WERI-Rb-1 (cell line): ENCODE measurements at regions not wholly inside any gene's neighbourhood (a gene's known extent, or its start where the extent isn't known, plus 50 kb on each side); places are given as distances from the start of the nearest gene placed in this dataset.
"Not testable (repeated sequence)": the region's sequence is repeated elsewhere in the genome, so short reads cannot be mapped to it uniquely, and the experiment has no call there.

Experiments used
- DNase-seq: peaks from one replicate; pipeline ENCODE4 v3.0.0-alpha.2; 2020
- H3K27ac ChIP-seq: fragments of 250-450 bp; sonication (Bioruptor Pico); 2 replicates; pipeline ENCODE4 v1.5.1; 2020; ENCODE audit warnings: mild to moderate bottlenecking, moderate library complexity
- H3K27me3 ChIP-seq: fragments of 250-450 bp; sonication (Bioruptor Pico); 2 replicates; pipeline ENCODE4 v1.5.1; 2021; ENCODE audit warnings: mild to moderate bottlenecking, low read depth, moderate library complexity; ENCODE audit not compliant: insufficient read depth, severe bottlenecking
- H3K36me3 ChIP-seq: fragments of 250-450 bp; sonication (Bioruptor Pico); 2 replicates; pipeline ENCODE4 v1.5.1; 2020; ENCODE audit warnings: mild to moderate bottlenecking, moderate library complexity
- H3K4me3 ChIP-seq: 2 replicates; pipeline ENCODE4 v1.5.1; 2011; ENCODE audit warnings: low read depth, mild to moderate bottlenecking, control low read depth, low read length
- H3K9me3 ChIP-seq: fragments of 250-450 bp; sonication (Bioruptor Pico); 2 replicates; pipeline ENCODE4 v1.5.1; 2021; ENCODE audit warnings: mild to moderate bottlenecking, moderate library complexity; ENCODE audit not compliant: severe bottlenecking
- TF ChIP-seq, protein P1 (sequence below): IDR thresholded peaks from 2 replicates; pipeline ENCODE4 v1.5.1; 2011; ENCODE audit warnings: low read depth, mild to moderate bottlenecking, control low read depth, inconsistent platforms, low read length

DNA sequence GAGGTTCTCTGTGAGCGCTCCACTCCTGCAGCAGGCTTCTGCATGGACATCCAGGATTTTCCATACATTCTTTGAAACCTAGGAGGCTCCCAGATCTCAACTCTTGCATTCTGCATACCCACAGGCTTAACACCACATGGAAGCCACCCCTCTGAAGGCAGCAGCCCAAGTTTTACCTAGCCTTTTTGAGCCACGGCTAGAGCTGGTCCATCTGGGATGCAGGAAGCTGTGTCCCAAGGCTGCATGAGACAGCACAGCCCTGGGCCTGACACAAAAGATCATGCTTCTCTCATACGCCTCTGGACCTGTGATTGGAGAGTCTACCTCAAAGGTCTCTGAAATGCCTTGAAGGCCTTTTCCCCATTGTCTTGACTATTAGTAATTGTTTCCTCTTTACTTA is 53.6 kb upstream of the RPRM start:
- no peaks in the 10 kb centered on the region for H3K36me3 ChIP-seq
- H3K27me3 ChIP-seq, result no peaks in the 10 kb centered on the region
- no peaks in the 10 kb centered on the region for H3K9me3 ChIP-seq
- TF ChIP-seq, protein P1, sequence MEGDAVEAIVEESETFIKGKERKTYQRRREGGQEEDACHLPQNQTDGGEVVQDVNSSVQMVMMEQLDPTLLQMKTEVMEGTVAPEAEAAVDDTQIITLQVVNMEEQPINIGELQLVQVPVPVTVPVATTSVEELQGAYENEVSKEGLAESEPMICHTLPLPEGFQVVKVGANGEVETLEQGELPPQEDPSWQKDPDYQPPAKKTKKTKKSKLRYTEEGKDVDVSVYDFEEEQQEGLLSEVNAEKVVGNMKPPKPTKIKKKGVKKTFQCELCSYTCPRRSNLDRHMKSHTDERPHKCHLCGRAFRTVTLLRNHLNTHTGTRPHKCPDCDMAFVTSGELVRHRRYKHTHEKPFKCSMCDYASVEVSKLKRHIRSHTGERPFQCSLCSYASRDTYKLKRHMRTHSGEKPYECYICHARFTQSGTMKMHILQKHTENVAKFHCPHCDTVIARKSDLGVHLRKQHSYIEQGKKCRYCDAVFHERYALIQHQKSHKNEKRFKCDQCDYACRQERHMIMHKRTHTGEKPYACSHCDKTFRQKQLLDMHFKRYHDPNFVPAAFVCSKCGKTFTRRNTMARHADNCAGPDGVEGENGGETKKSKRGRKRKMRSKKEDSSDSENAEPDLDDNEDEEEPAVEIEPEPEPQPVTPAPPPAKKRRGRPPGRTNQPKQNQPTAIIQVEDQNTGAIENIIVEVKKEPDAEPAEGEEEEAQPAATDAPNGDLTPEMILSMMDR, result no peak
- no peak overlapping the region for H3K27ac ChIP-seq
- DNase-seq, result no peak
- H3K4me3 ChIP-seq, result no peak overlapping the region

GRCh38 chr2:153533803-153534202 is 55.2 kb upstream of the RPRM start:
- not testable (repeated sequence) for H3K9me3 ChIP-seq, H3K4me3 ChIP-seq, DNase-seq, H3K36me3 ChIP-seq, H3K27me3 ChIP-seq, H3K27ac ChIP-seq

DNA sequence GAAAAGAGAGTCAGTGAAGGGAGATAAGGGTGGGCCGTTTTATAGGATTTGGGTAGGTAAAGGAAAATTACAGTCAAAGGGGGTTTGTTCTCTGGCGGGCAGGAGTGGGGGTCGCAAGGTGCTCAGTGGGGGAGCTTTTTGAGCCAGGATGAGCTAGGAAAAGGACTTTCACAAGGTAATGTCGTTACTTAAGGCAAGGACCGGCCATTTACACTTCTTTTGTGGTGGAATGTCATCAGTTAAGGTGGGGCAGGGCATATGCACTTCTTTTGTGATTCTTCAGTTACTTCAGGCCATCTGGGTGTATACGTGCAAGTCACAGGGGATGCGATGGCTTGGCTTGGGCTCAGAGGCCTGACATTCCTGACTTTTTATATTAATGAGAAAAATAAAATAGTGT is 56.0 kb upstream of the RPRM start:
- H3K36me3 ChIP-seq, DNase-seq, H3K27ac ChIP-seq, H3K9me3 ChIP-seq, H3K27me3 ChIP-seq, H3K4me3 ChIP-seq: not testable (repeated sequence)

DNA sequence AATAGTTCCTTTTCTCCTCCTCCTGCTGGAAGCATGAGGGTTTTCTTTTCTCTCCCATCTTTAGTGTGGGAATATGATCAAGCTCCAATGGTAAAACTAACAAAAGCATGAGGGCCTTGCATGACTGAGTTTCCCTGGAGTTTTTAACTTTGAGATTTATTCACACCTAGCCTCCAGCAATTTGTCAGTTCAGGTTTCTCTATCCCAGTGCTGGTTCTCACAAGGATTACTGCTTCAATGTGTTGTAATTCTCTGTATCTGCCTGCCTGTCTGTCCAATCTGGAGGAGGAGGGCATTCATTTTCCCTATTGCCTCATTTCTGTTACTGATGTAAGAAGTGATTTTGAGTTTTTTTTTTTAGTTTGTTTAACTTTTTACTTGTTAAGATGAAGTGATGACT is 57.6 kb upstream of the RPRM start:
- Histone ChIP-seq H3K27me3 (no peaks in the 10 kb centered on the region), H3K27ac (no peak overlapping the region), H3K36me3 (no peaks in the 10 kb centered on the region), H3K4me3 (no peak overlapping the region), H3K9me3 (no peaks in the 10 kb centered on the region)
- TF ChIP-seq, protein P1, result no peak
- DNase-seq, result no peak

GRCh38 chr2:153538102-153538501 is 59.5 kb upstream of the RPRM start:
- not testable (repeated sequence) for H3K36me3 ChIP-seq, H3K27me3 ChIP-seq, H3K27ac ChIP-seq, H3K4me3 ChIP-seq, DNase-seq, H3K9me3 ChIP-seq

DNA sequence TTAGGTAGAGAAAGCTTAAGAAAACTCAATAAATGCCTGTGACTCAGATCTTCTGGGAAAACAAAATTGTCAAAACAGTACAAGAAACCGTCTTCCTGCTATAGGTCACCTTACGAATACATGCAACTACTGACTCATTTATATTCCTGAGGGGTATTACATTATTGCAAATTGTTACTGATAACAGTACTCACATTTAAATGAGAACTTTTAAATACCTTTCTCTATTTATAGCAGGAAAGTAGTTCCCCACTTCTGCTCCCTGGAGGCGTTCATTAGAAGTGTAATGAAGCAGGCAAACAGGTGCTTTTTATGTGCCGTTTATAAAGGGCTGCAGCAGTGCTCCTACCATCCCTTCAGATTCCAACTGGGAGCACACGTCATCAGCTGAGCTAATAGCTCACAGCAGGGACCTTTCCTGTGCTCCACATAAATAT is 65.1 kb upstream of the RPRM start:
- Histone ChIP-seq H3K27me3 (no peaks in the 10 kb centered on the region), H3K36me3 (no peaks in the 10 kb centered on the region), H3K27ac (no peak overlapping the region), H3K9me3 (no peaks in the 10 kb centered on the region), H3K4me3 (no peak overlapping the region)
- DNase-seq, result no peak
- TF ChIP-seq, protein P1, result no peak

- no peaks in the 10 kb centered on the region for H3K9me3 ChIP-seq
- H3K36me3 ChIP-seq, result no peaks in the 10 kb centered on the region
- no peak for DNase-seq
- H3K27me3 ChIP-seq, result no peaks in the 10 kb centered on the region
- H3K27ac ChIP-seq, result no peak overlapping the region
- TF ChIP-seq, protein P1, result no peak
- H3K4me3 ChIP-seq, result no peak overlapping the region
These were observed 67.8 kb upstream of the RPRM start for GRCh38 chr2:153546358-153546757.
